ENCODE measurements at regions not wholly inside any gene's neighbourhood (a gene's known extent, or its start where the extent isn't known, plus 50 kb on each side); places are given as distances from the start of the nearest gene placed in this dataset.
A peak's percentile ranks its signal among the peaks of the same experiment; 100 is the strongest.
"Not testable (repeated sequence)": the region's sequence is repeated elsewhere in the genome, so short reads cannot be mapped to it uniquely, and the experiment has no call there.

DNA sequence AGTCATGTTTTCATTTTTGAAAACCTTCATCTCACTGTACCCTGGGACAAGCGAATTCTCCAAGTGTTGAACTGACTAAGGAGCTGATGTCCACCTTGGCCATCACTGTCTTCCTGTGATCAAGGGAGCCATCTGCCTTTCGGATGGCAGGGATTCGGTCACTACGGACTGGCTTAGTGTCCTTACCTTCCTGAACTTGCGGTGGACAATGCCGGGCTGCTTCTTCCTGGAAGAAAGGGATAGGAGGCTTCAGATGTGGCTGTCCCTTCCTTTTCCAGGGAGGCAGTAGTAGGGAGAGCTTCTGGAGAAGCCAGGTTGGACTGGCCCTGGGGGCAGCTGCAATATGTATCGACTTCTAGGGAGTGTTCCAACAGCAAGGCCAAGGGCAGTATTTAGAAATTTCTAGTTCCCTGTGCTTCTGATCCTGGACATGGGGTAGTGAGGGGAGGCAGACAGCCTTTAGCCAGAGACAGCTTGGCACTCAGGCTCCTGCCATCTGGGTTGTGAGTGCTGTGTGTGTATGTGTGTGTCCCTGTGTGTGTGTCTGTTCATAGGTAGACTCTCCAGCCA is 114.6 kb downstream of the IER5 start:
- no peak for DNase-seq (ENCODE audit: low spot score)

DNA sequence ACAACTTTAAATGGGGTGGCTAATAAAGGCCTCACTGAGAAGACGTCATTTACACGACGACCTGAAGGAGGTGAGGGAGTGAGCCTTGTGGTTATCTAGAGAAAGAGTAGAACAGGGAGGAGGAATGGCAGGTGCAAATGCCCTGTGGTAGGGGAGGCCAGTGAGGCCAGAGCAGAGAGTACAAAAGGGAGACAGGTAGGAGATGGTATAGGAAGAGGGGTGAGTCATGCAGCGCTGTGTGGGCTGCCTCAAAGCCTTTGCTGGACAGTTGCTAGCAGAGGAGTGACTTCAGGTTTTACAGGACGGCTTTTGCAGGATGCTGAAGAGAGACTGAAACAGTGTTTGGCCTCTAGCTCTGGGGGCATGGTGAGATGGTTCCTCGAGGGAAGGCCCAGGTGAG is 116.0 kb downstream of the IER5 start:
- DNase-seq (ENCODE audit: low spot score): no peak

DNA sequence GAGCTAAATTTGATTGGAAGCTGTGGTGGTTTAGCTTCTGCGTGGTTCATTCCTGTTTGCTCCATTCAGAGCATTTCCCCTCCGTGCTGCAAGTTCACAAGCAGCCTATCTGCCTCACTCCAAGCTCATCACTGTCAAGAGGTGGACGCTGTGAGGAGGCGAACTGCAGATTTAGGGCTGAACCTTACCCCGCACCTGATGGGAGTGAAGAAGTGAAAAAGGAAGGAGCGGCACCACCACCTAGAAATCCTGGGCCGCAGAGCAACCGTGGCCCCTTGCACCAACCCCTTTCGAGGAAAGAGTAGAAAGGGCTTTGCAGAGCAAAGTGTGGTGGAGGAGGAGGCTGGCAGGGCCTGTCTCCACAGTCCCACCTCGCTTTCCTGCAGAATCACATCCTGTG is 117.4 kb downstream of the IER5 start:
- no peak for DNase-seq (ENCODE audit: low spot score)

DNA sequence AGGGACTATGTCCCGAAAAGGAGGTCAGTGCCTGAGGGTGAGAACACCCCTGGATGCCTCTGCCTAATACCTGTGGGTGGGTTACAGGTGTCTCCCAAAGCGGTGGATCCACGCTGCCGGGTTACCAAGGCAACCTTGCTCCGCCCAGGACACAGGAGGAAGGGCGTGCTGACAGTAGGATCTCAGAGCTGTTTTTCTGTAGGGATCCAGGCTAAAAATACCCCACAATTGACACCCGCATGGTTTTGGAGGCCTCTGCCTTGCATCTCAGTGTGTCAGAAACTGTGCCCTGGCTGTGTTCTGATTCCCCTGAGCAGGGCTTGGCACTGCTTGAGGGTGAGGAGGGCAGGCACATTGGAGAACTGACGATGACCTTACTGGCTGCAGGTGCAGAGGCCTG is 118.0 kb downstream of the IER5 start:
- no peak for DNase-seq (ENCODE audit: low spot score)

DNA sequence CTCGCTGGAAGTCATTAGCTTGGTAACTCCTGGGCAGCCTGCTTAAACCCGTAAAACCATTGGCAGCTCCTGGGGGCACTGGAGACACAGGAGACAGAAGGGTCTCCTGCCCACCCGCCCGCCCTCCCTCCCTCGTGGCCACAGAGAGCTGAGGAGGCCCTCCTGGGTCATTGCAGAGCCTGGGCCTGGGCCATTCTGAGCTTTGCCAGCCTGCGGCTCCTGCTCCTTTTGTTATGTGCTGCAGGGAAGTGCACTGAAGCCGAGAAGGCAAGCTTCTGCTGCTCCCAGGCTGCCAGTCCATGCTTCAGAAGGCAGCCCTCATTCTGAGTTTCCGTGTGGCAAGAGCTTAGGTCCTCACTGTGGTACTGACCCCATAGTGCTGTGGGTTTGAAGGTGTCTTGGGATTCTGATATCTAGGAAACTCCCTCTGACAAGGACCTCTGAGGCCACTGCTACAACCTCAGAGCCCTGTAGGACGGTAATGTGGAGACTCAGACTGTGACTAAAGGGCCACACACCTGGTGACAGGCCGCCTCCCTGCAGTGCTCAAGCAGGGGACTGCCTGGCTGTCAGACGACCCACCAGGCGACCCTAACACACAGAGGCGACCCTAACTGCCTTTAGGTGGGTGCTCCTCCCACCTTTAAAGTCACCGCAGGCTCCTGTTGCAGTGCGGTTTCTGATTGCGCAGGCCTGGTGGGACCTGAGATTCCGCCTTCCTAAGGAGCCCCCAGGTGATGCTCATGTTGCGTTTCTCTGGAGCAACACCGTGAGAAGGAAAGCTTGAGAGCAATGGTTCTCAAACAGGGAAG is 118.7 kb downstream of the IER5 start:
- DNase-seq (ENCODE audit: low spot score): no peak

DNA sequence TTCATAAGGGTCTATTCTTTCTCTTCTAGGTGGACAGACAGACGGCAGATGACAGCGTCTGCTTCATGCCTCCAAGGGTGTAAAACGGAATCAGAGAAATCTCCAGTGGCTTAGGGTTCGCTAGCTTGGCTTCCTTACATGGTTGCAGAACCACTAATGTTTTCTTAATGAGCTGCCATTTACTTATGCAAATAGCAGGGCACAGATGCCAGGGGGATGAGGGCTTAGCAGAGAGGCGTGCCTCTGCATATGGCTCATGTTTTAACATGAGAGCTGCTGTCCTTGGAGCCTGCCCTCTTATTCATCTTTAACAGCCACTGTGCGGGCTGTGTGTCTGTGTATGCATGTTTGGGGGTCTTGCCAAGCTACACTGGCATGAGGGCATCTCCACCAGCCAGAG is 119.6 kb downstream of the IER5 start:
- no peak for DNase-seq (ENCODE audit: low spot score)

DNA sequence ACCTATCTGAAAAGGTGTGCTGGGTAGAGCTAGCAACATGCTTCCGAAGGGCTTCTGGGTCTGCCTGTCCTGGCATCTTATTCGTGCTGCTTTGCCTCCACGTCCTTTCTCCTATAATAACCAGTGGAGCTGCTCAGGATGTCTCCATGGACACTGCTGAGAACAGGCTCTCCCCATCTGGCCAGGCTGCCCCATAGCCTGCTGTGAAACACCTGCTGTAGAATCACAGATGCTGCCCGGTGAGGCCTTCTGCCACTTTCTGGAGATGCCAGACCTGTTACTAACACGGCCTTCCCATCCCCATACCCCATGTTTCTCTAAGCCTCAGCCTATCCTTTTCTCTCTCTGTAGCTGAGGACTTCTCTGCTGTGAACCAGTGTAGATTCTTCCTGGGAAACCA is 120.5 kb downstream of the IER5 start:
- no peak for DNase-seq (ENCODE audit: low spot score)

DNA sequence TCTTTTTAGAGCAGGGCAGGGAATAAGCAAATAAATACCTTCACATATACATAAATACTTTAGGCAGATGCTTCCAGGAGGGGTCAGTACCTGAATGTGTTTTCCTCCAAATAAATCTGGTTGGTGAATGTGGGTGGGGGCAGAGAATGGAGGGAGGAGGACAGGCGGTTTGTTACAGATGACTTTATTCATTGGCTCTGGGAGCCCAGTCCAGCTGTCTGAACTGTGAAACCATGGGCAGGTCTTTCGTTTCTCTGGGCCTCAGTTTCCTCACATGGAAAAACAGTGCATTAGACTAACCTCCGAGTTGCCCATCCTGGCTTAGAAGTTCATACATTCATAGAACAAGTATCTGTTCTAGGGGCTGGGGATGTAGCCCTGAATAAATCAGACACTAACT is 124.6 kb downstream of the IER5 start:
- no peak for DNase-seq (ENCODE audit: low spot score)

DNA sequence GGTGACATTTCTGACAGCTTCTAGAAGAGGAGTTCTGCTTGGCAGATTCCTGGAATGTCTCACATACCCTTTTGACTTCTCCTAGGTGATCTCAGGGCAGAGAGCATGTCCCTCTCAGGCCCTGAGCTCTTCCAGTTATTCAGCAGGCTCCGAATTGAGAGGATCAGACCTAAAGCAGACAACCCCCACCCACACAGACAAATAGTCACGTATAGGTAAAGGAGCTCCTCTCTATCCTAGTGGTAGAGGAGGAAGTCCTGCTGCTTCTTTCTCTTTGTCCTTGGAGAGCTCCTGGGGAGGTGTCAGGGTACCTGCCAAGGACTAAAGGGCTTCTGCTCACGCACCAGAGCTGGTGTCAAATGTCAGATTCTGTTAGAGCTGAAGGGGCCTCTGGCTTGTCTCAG is 128.1 kb downstream of the IER5 start:
- no peak for DNase-seq (ENCODE audit: low spot score)

DNA sequence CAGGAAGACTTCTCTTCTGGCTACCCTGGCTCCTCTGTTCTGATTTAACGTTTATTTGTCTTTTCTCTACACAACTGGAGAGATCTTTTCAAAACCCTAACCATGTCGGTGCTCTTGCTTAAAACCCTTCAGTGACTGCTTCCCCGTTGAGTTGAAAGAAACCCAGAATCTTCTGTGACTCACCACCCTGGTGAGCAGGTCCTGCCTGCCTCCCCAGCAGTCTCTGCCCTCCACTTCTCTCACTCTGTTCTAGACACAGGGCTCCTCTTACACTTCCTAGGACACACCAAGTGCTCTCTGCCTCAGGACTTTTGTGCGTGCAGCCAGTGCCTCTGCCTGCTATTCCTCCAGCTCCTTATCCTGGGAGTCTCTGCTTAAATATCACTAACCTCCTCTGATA is 131.4 kb downstream of the IER5 start:
- no peak for DNase-seq (ENCODE audit: low spot score)

DNA sequence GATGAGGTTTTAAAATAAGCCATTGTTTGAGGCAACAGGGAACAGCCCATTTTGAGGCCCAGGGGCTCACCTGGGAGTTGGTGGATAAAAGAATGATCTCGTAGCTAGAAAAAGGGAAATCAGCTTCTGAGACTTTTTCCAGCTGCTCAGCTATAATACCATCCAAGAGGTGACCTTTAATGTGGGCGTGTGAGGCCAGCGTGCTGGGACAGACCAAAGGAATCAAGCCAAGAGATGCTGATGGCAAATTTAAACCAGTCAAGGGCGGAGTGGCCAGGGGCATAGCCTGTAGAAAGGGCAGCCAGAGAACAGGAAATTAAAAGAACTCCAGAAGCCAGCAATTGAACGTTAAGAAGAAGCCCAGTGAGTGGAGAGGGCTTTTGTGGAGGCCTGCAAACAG is 132.6 kb downstream of the IER5 start:
- no peak for DNase-seq (ENCODE audit: low spot score)

DNA sequence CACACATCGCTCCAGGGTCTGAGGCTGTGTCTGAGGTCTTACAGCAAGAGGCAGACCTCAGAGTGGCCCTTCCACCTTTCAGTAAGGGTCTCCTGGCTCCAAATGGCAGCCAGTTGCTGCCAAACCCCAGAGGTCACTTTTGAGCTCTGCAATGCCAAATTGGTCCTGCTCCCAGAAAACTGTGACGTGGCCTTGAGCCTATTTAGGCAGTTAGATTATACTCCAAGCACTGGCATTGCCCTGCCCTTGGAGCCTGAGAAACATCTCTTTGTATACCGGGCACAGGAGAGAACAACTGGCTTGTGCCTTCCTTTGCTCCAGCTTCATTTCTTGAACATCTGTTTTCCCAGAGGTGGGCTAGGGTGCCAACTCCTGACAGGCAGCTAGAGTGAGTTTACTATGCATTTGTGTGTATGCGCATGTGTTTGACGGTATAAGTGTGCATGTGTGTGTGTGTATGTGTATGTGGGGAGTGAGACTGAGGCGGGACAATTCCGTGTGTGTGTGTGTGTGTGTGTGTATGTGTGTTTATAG is 134.5 kb downstream of the IER5 start:
- DNase-seq (ENCODE audit: low spot score): no peak

DNA sequence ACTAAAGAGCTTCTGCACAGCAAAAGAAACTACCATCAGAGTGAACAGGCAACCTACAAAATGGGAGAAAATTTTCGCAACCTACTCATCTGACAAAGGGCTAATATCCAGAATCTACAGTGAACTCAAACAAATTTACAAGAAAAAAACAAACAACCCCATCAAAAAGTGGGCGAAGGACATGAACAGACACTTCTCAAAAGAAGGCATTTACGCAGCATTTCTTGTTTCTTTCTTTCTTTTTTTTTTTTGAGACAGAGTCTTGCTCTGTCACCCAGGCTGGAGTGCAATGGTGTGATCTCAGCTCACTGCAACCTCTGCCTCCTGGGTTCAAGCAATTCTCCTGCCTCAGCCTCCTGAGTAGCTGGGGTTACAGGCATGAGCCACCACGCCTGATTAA is 138.2 kb downstream of the IER5 start:
- not testable (repeated sequence) for DNase-seq (ENCODE audit: low spot score)

DNA sequence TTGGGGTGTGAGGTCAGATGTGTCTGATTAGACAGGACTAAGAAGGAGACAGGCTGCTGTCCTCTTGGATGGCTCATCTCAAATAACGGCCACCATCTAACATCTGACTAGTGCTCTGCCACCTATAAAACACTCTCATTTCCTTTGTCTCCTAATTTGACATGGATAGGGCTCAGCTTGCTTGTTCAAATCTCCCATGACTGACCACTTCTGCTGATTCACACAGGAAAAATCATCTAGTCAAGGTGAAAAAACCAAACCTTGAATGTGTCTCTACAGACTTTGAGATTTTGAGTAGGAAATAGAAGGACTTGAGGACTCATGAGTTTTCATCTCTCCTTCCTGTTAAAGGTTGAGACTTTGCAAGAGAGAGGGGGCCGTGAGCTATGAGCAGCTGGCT is 150.6 kb downstream of the IER5 start:
- DNase-seq (ENCODE audit: low spot score): no peak

DNA sequence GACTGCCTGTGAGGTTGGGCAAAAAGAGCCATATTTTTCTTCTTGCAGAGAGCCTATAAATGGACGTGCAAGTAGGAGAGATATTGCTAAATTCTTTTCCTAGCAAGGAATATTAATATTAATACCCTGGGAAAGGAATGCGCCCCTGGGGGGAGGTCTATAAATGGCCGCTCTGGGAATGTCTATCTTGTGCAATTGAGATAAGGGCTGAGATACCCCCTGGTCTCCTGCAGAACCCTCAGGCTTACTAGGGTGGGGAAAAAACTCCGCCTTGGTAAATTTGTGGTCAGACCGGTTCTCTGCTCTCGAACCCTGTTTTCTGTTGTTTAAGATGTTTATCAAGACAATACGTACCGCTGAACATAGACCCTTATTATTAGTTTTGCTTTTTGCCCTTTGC is 157.8 kb downstream of the IER5 start:
- DNase-seq (ENCODE audit: low spot score): not testable (repeated sequence)

DNA sequence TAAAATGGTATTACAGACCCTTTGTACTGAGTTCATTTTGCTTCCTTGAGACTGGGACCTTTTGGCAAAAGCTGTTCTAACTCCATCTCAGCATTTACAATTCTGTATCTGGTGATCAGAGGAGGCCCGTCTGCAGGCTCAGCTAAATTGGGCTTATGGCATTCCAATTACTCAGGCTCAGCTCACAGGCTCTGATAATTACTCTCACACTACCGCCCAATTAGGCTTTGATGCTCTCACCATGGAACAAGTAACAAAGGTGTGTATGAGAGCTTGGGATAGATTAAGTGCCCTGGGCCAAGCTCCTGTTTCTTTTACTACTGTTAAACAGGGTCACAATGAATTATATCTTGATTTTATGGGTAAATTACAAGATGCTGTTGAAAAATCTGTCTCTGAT is 159.9 kb downstream of the IER5 start:
- DNase-seq (ENCODE audit: low spot score): not testable (repeated sequence)

DNA sequence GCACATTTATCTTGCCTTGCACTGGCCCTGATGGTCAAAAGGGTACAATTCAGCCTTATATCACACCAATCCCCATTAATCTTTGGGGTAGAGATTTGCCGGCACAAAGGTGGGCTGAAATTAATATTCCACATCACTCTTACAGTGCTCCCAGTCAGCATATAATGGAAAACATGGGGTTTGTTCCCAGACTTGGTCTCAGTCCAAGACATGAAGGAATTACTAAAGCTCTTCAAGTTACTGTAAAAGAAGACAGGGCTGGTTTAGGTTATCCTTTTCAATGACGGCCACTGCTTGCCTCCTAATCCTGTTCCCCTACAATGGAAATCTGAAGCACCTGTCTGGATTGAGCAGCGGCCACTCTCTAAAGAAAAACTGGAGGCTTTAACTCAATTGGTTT is 160.7 kb downstream of the IER5 start:
- DNase-seq (ENCODE audit: low spot score): no peak

DNA sequence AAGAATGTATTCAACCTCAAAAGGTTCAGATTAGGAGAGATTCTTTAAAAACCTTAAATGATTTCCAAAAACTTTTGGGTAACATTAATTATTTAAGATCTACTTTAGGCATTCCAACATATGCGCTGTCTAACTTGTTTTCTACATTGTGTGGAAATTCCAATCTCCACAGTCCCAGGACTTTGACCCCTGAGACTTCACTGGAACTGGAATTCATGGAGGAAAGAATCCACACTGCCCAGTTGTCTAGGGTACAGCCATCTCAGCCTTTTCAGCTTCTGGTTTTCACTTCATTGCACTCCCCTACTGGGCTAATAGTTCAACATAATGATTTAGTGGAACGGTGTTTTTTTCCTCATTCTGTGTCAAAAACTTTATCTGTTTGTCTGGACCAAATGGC is 161.5 kb downstream of the IER5 start:
- no peak for DNase-seq (ENCODE audit: low spot score)

DNA sequence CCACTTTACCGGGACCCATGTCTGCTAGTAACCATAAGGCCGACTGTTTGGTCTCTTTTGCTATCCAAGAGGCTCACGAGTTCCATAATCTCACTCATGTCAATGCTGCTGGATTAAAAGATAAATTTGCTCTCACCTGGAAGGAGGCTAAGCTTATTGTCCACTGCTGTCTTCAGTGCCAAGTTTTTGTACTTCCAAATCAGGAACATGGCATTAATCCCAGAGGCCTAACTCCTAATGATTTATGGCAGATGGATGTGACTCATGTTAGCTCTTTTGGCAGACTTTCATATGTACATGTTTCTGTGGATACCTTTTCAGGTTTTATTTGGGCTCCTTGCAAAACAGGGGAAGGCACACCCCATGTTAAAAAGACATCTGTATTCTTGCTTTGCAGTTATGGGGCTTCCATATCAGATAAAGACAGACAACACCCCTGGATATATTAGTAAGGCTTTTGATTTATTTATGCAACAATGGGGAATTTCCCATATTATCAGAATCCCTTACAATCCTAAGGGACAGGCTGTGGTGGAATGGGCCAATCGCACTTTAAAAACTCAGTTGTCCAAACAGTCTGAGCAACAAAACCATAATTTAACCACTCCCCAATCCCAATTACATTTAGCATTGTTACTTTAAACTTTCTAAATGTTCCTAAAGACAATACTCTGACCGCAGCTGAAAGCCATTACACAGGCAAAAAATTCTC is 162.7 kb downstream of the IER5 start:
- peak; percentile 27 for DNase-seq (ENCODE audit: low spot score)

DNA sequence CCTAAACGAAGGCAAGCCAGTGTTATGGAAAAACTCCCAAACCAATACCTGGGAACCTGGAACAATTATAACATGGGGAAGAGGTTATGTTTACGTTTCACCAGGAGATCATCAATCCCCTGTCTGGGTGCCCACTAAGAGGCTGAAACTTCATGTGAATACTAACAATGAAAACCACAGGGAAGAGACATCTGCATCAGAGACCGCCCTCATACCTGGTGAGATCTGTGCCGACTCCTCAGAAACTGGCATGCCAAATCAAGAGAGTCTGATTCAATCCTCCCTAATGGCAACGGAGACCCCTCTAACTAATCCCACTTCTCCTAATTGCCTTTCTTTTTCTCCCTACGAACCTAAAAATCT is 163.2 kb downstream of the IER5 start:
- DNase-seq (ENCODE audit: low spot score): no peak

DNA sequence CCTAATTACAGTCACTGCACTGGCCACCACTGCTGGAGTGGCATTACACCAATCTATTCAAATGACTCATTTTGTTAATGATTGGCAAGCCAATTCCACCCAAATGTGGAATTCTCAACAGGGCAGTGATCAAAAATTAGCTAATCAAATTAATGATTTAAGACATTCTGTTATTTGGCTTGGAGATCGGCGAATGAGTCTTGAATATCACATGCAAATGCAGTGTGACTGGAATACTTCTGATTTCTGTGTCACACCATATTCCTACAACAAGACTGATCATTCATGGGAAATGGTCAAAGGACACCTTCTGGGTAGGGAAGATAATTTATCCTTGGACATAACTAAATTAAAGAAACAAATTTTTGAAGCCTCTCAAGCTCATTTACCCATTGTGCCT is 165.1 kb downstream of the IER5 start:
- DNase-seq (ENCODE audit: low spot score): not testable (repeated sequence)

DNA sequence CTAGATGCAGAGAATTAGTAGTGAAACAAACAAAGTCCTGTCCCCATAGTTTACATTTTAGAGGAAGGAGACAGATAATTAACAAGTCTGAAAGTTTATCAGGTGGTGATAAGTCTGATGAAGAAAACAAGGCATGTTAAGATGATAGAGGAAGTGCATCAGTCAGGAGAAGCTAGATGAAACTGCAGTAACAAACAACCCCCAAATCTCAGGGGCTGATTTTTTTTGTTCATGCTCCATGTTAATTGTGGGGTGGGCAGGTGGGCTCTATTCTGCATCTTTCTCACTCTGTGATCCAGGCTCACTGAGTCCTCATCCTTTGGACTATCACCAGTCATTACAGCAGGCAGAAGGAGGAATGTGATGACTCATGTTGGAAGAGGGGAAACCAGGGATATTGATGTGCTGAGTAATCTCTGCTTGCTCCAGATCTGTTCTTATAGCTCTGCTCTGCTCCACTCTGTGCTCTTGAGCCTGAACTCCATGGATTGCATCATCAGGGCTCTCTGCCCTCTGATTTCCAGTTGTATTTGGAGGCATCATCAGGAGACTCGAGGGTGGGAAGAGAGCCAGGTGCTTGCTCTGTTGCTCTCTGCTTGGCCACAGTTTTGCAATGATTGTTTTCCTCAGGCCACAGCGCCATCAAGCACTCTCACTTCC is 166.9 kb downstream of the IER5 start:
- DNase-seq (ENCODE audit: low spot score): peak; percentile 28

DNA sequence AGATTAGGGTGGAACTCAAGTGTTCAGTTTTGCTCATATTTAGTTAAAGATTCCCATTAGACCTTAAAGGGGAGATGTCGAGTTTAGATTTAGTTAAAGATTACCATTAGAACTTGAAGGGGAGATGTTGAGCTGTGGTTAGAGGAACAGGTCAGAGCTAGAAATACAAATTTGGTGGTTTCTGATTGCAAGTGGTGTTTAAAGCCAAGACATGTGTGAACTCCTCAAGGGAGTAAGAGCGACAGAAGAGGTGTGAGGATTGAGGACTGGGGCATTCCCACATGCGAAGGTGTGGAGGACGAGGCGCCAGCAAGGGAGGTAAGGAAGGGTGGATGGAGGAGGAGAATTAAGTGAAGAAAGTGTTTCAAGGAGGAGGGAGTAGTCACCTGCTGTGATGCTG is 168.6 kb downstream of the IER5 start:
- DNase-seq (ENCODE audit: low spot score): no peak
